ENCODE measurements at regions not wholly inside any gene's neighbourhood (a gene's known extent, or its start where the extent isn't known, plus 50 kb on each side); places are given as distances from the start of the nearest gene placed in this dataset.

- Histone ChIP-seq H3K27me3 (replicated peaks; ENCODE audit: insufficient read depth, low read length) (no peaks in the 10 kb centered on the region), H4K20me1 (ENCODE audit: insufficient read depth, low read length) (no peaks in the 10 kb centered on the region), H3K36me3 (replicated peaks; ENCODE audit: insufficient read depth, low read length) (no peaks in the 10 kb centered on the region), H3K79me2 (ENCODE audit: low read length) (no peaks in the 10 kb centered on the region), H3F3A (ENCODE audit: insufficient read depth, low read length) (no peaks in the 10 kb centered on the region), H3K9ac (ENCODE audit: low read length) (no peak overlapping the region), H3K27ac (ENCODE audit: low read length) (no peak overlapping the region), H3K4me3 (ENCODE audit: low read length) (no peak overlapping the region), H3K4me2 (ENCODE audit: low read depth, low read length) (no peak overlapping the region), H3K9me2 (replicated peaks; ENCODE audit: insufficient read depth, low read length) (no peaks in the 10 kb centered on the region), H3K9me3 (replicated peaks; ENCODE audit: insufficient read depth, low read length) (no peaks in the 10 kb centered on the region), H3K4me1 (ENCODE audit: low read length) (no peaks in the 10 kb centered on the region), H2AFZ (ENCODE audit: low read length) (no peak overlapping the region)
- TF ChIP-seq CTCF (IDR thresholded peaks at IDR 0.05; ENCODE audit: low read length) (no peak), EZH2phosphoT487 (IDR thresholded peaks at IDR 0.05; ENCODE audit: low read length) (no peak), EZH2 (optimal IDR thresholded peaks at IDR 0.05; ENCODE audit: low read depth, low read length) (no peak)
- DNase-seq = no peak
Observed at GRCh38 chr5:2267991-2268390, 385.3 kb upstream of the IRX4 start.

GRCh38 chr5:2266641-2267240, 384.0 kb upstream of the IRX4 start:
- H2AFZ ChIP-seq (ENCODE audit: low read length) = no peak overlapping the region
- no peaks in the 10 kb centered on the region for H3K4me1 ChIP-seq (ENCODE audit: low read length)
- no peaks in the 10 kb centered on the region for H3F3A ChIP-seq (ENCODE audit: insufficient read depth, low read length)
- H3K9me3 ChIP-seq (replicated peaks; ENCODE audit: insufficient read depth, low read length) = no peaks in the 10 kb centered on the region
- TF ChIP-seq EZH2 (optimal IDR thresholded peaks at IDR 0.05; ENCODE audit: low read depth, low read length) = no peak
- TF ChIP-seq EZH2phosphoT487 (IDR thresholded peaks at IDR 0.05; ENCODE audit: low read length) = no peak
- TF ChIP-seq CTCF (IDR thresholded peaks at IDR 0.05; ENCODE audit: low read length) = no peak
- H4K20me1 ChIP-seq (ENCODE audit: insufficient read depth, low read length) = no peaks in the 10 kb centered on the region
- H3K4me3 ChIP-seq (ENCODE audit: low read length) = no peak overlapping the region
- no peak overlapping the region for H3K9ac ChIP-seq (ENCODE audit: low read length)
- no peaks in the 10 kb centered on the region for H3K79me2 ChIP-seq (ENCODE audit: low read length)
- H3K9me2 ChIP-seq (replicated peaks; ENCODE audit: insufficient read depth, low read length) = no peaks in the 10 kb centered on the region
- no peaks in the 10 kb centered on the region for H3K27me3 ChIP-seq (replicated peaks; ENCODE audit: insufficient read depth, low read length)
- no peak for DNase-seq
- H3K36me3 ChIP-seq (replicated peaks; ENCODE audit: insufficient read depth, low read length) = no peaks in the 10 kb centered on the region
- no peak overlapping the region for H3K27ac ChIP-seq (ENCODE audit: low read length)
- H3K4me2 ChIP-seq (ENCODE audit: low read depth, low read length) = no peak overlapping the region

- Histone ChIP-seq H3F3A (ENCODE audit: insufficient read depth, low read length) (no peaks in the 10 kb centered on the region), H3K9ac (ENCODE audit: low read length) (no peak overlapping the region), H3K27me3 (replicated peaks; ENCODE audit: insufficient read depth, low read length) (no peaks in the 10 kb centered on the region), H3K4me1 (ENCODE audit: low read length) (no peaks in the 10 kb centered on the region), H2AFZ (ENCODE audit: low read length) (no peak overlapping the region), H3K4me2 (ENCODE audit: low read depth, low read length) (no peak overlapping the region), H3K36me3 (replicated peaks; ENCODE audit: insufficient read depth, low read length) (no peaks in the 10 kb centered on the region), H4K20me1 (ENCODE audit: insufficient read depth, low read length) (no peaks in the 10 kb centered on the region), H3K9me3 (replicated peaks; ENCODE audit: insufficient read depth, low read length) (no peaks in the 10 kb centered on the region), H3K79me2 (ENCODE audit: low read length) (no peaks in the 10 kb centered on the region), H3K4me3 (ENCODE audit: low read length) (no peak overlapping the region), H3K27ac (ENCODE audit: low read length) (no peak overlapping the region), H3K9me2 (replicated peaks; ENCODE audit: insufficient read depth, low read length) (no peaks in the 10 kb centered on the region)
- TF ChIP-seq EZH2 (optimal IDR thresholded peaks at IDR 0.05; ENCODE audit: low read depth, low read length) (no peak), CTCF (IDR thresholded peaks at IDR 0.05; ENCODE audit: low read length) (no peak), EZH2phosphoT487 (IDR thresholded peaks at IDR 0.05; ENCODE audit: low read length) (no peak)
- DNase-seq = no peak
Observed at GRCh38 chr5:2265341-2265740, 382.6 kb upstream of the IRX4 start.
